Stimulated activated CD4-positive, alpha-beta T cell treated with anti-CD3 and anti-CD28 coated beads, Interleukin-15, amount 100 ng/mL, for 1 hour (primary cell): ENCODE measurements at regions not wholly inside any gene's neighbourhood (a gene's known extent, or its start where the extent isn't known, plus 50 kb on each side); places are given as distances from the start of the nearest gene placed in this dataset.

Source experiments
- DNase-seq, 2 donors: peaks; one replicate each; pipeline ENCODE4 v3.0.0-alpha.2; 2020; ENCODE audit warnings: low read depth in 1 of 2, low spot score in 1 of 2

DNA sequence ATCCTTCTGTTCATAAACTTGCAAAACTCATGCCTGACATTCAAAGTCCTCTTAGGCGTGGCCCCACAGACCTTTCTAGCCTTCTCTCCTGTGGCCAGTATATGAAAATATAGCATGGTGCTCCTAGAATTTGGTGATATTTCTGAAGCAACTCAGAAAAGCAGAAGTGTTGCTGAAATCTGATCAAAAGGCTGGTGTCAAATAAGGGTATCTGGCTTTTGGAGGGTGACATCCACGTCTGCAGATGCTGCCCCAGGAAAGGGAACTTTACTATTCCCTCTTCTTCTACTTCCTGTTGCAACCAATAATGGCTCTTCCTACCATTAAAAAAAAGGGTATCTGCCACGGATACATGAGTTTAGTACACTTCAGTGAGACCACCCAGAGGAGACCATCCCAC, 83.9 kb upstream of the RPS6KA3 start:
- DNase-seq: no peak

GRCh38 chrX:20348139-20348538, 81.4 kb upstream of the RPS6KA3 start:
- no peak for DNase-seq

DNA sequence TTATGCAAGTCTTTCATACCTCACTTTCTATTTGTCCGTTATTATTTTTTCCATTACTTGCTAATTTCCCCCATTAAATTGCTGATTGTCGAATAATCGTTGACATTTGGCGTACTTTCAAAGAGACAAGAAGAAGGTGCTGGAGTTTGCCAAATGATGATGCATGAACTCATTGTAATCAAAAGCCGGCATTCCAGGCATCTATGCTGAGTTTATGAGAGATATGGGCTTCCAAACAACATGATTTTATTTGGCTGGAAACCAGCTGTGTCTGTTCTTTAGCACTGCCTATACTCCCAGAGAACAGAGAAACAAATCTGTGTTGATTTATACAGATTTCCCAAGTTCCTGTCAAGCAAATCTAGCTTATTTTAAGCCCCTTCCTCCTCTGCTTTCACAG, 80.8 kb upstream of the RPS6KA3 start:
- DNase-seq: no peak

DNA sequence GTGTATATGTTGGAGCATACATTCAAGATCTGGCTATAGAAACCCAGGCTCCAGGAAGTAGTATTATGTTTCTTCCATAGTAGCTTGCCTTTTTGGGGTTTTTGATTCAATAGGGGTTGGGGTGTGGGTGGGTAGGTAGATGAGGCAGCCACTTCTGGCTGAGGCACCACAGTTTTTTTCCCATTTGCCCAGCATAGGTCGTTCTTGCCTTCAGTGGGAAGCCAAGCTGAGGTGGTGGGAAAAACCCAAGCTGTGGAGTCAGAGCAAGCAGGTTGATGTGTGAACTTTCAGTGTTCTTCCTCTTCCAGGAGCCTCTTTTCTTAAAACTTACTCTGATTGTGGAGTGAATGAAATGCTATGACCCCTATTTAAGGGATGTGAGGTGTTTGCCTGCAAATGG, 67.0 kb upstream of the RPS6KA3 start:
- no peak for DNase-seq

DNA sequence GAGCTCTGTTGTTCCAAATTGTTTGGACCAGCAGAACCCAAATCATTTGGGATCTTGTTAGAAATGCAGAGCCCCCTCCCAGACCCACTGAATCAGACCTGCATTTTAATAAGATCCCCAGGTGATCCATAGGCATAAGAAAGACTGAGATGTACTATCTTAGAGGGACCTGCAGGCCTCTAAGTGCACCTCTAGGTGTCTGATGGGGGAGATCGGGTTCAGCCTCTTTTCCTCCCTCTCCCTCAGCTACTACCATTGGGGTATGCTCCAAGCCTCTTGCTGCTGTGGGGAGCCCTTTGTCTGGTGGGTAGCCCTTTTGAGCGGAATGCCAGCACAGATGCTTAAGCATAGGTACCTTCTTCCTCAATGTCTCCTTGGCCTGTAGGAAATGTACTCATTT, 63.8 kb upstream of the RPS6KA3 start:
- no peak for DNase-seq

DNA sequence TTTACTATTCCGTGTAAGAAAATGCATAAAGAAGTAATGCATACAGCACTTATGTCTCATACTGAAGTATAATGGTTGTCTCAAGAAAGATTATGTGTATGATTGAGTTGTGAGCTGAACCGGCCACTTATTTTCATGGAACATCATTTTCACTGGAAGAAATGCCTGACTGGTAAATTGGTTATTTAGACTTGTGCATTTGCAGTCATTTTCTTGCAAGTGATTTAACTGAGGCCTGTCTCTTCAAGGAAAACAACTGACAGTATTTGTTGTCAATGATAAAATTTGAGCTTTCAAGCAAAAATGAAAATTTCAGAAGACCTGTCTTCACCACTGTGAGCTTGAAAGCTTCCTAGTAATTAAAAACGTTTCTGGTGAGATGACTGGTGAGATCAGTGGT, 62.7 kb upstream of the RPS6KA3 start:
- no peak for DNase-seq

DNA sequence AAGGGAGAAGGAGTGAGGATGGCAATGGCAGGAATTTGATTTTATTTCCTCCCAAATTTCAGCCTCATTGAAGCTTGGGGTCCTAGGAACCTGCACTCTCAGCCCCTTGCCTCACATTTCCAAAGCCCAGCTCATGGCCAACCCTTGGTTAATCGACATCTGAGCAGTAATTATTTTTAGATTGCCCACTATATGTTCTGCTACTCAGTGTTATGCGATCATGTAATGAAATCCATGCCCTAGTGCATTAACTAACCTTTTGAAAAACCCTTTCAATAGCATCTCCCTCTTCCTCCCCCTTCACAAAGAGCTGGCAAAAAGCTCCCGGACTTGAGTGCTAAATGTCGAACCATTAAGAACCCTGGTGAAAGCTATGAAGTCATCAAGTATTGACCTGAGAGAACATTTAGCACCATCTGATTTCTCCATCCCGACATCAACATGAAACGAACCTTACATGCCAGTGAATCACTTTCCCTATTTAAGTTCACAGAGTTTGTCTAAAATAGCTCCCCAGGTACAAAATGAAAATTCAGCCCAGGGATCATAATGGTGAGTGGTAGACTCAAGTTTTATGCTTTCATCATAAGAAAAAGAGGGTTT, 59.2 kb upstream of the RPS6KA3 start:
- no peak for DNase-seq

GRCh38 chrX:20322887-20323286, 56.2 kb upstream of the RPS6KA3 start:
- DNase-seq: no peak

- DNase-seq: no peak
These were observed 53.9 kb upstream of the RPS6KA3 start for GRCh38 chrX:20320461-20321159.

DNA sequence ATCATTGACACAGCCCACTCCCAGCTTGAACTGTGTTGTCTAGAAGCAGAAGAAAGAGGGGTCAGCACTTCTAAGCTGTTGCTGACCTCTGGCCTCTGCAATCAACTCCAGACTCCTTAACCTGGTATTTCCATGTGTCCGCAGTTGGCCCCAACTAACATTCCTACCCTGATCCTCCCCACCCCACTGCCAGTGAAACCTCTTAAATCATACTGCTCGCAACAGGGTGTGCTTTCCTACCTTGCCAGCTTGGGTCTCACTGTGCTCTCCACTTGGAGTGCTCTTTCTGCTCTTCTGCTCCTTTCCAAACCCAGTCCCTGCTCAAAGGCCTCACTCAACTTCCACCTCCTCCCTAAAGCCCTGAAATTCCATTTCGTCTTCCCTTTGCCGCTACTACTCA, 52.3 kb upstream of the RPS6KA3 start:
- no peak for DNase-seq

DNA sequence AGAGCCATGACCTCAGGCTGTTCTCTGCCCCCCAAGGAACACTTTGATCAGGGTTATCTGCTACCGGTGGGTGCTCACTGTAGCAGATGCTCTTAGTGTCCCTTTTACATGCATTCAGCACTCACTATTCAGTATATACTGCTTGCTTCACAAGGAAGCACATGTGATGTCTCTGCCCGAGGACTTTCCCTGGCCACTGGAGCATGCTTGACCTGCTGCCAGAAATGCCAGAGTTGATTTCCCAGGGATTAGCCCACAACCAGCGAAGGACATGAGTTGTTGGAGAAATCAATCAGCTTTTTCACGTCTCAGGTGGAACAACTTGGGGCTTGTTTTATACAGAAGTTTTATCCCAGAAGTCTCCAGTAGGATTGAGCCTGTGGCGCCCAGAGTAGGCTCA, 51.2 kb upstream of the RPS6KA3 start:
- no peak for DNase-seq
